ENCODE measurements at regions not wholly inside any gene's neighbourhood (a gene's known extent, or its start where the extent isn't known, plus 50 kb on each side); places are given as distances from the start of the nearest gene placed in this dataset.

GRCh38 chr7:91346426-91346825 lies 82.2 kb downstream of the FZD1 start:
- ChIA-PET CTCF (no interaction called here), POLR2A (no interaction called here)
- no TSS peak for BruUV-seq (replicated peaks)
- no peaks in the 10 kb centered on the region for H3K36me3 ChIP-seq (ENCODE audit: control insufficient read depth, insufficient read depth, low read length)
- intact Hi-C loops (cut with micrococcal nuclease; ENCODE audit: unreplicated experiment) (no loop called here), in situ Hi-C loops (cut with HindIII; ENCODE audit: low pct_unique_long_range_greater_than_20kb, low sequenced_read_pairs) (no loop called here)
- ATAC-seq (no peak), DNase-seq (ENCODE audit: low read depth, low spot score) (no peak)
- no peaks in the 10 kb centered on the region for H3K27me3 ChIP-seq (ENCODE audit: control insufficient read depth, insufficient read depth, low read length)
- TF ChIP-seq TCF7L2 (IDR thresholded peaks at IDR 0.05; ENCODE audit: low read depth, low read length) (no peak), POLR2AphosphoS5 (IDR thresholded peaks at IDR 0.05; ENCODE audit: low read depth, low read length) (no peak), REST (IDR thresholded peaks at IDR 0.05; ENCODE audit: insufficient read depth in 1 of 2, low read depth in 2 of 2, low read length in 1 of 2) (no peak), SIN3A (IDR thresholded peaks at IDR 0.05; ENCODE audit: borderline replicate concordance, insufficient read depth, low read depth, low read length) (no peak), CTCF (IDR thresholded peaks at IDR 0.05) (no peak)
- no peaks in the 10 kb centered on the region for H3K4me1 ChIP-seq (ENCODE audit: control insufficient read depth, insufficient read depth, low read length)
- H3K4me3 ChIP-seq (ENCODE audit: low read depth in 2 of 2, low read length in 2 of 2) = no peak overlapping the region
- H3K27ac ChIP-seq (ENCODE audit: low read length) = no peak overlapping the region
- H3K9me3 ChIP-seq (ENCODE audit: control insufficient read depth, insufficient read depth, low read depth, low read length) = no peaks in the 10 kb centered on the region

GRCh38 chr7:91347290-91347689 lies 83.1 kb downstream of the FZD1 start:
- ATAC-seq (no peak), DNase-seq (ENCODE audit: low read depth, low spot score) (no peak)
- H3K4me1 ChIP-seq (ENCODE audit: control insufficient read depth, insufficient read depth, low read length) = no peaks in the 10 kb centered on the region
- BruUV-seq (replicated peaks) = no TSS peak
- H3K27me3 ChIP-seq (ENCODE audit: control insufficient read depth, insufficient read depth, low read length) = no peaks in the 10 kb centered on the region
- no peaks in the 10 kb centered on the region for H3K9me3 ChIP-seq (ENCODE audit: control insufficient read depth, insufficient read depth, low read depth, low read length)
- H3K4me3 ChIP-seq (ENCODE audit: low read depth in 2 of 2, low read length in 2 of 2) = no peak overlapping the region
- no peaks in the 10 kb centered on the region for H3K36me3 ChIP-seq (ENCODE audit: control insufficient read depth, insufficient read depth, low read length)
- H3K27ac ChIP-seq (ENCODE audit: low read length) = no peak overlapping the region
- ChIA-PET POLR2A (no interaction called here), CTCF (no interaction called here)
- TF ChIP-seq SIN3A (IDR thresholded peaks at IDR 0.05; ENCODE audit: borderline replicate concordance, insufficient read depth, low read depth, low read length) = no peak
- in situ Hi-C loops (cut with HindIII; ENCODE audit: low pct_unique_long_range_greater_than_20kb, low sequenced_read_pairs) = no loop called here
- intact Hi-C loops (cut with micrococcal nuclease; ENCODE audit: unreplicated experiment) = no loop called here

GRCh38 chr7:91348711-91349110 lies 84.5 kb downstream of the FZD1 start:
- intact Hi-C loops (cut with micrococcal nuclease; ENCODE audit: unreplicated experiment) = no loop called here
- POLR2A ChIA-PET = no interaction called here
- CTCF ChIA-PET = no interaction called here
- no peaks in the 10 kb centered on the region for H3K36me3 ChIP-seq (ENCODE audit: control insufficient read depth, insufficient read depth, low read length)
- DNase-seq (ENCODE audit: low read depth, low spot score) = no peak
- H3K4me3 ChIP-seq (ENCODE audit: low read depth in 2 of 2, low read length in 2 of 2) = no peak overlapping the region
- H3K27me3 ChIP-seq (ENCODE audit: control insufficient read depth, insufficient read depth, low read length) = no peaks in the 10 kb centered on the region
- TF ChIP-seq SIN3A (IDR thresholded peaks at IDR 0.05; ENCODE audit: borderline replicate concordance, insufficient read depth, low read depth, low read length) (no peak), POLR2AphosphoS5 (IDR thresholded peaks at IDR 0.05; ENCODE audit: low read depth, low read length) (no peak), REST (IDR thresholded peaks at IDR 0.05; ENCODE audit: insufficient read depth in 1 of 2, low read depth in 2 of 2, low read length in 1 of 2) (no peak), CTCF (IDR thresholded peaks at IDR 0.05) (no peak), TCF7L2 (IDR thresholded peaks at IDR 0.05; ENCODE audit: low read depth, low read length) (no peak)
- H3K27ac ChIP-seq (ENCODE audit: low read length) = no peak overlapping the region
- no peaks in the 10 kb centered on the region for H3K4me1 ChIP-seq (ENCODE audit: control insufficient read depth, insufficient read depth, low read length)
- no peak for ATAC-seq
- BruUV-seq (replicated peaks) = no TSS peak
- no peaks in the 10 kb centered on the region for H3K9me3 ChIP-seq (ENCODE audit: control insufficient read depth, insufficient read depth, low read depth, low read length)
- in situ Hi-C loops (cut with HindIII; ENCODE audit: low pct_unique_long_range_greater_than_20kb, low sequenced_read_pairs) = no loop called here

Measured in Panc1 (cell line).